Stimulated activated CD8-positive, alpha-beta memory T cell treated with anti-CD3 and anti-CD28 coated beads, Interleukin-4, amount 100 ng/mL, for 4 hours (primary cell): ENCODE measurements at regions not wholly inside any gene's neighbourhood (a gene's known extent, or its start where the extent isn't known, plus 50 kb on each side); places are given as distances from the start of the nearest gene placed in this dataset.

Experiments used
- DNase-seq, 2 donors: peaks; one replicate each; pipeline ENCODE4 v3.0.0-alpha.2; 2020; ENCODE audit warnings: low read depth in 2 of 2, low spot score in 1 of 2

DNA sequence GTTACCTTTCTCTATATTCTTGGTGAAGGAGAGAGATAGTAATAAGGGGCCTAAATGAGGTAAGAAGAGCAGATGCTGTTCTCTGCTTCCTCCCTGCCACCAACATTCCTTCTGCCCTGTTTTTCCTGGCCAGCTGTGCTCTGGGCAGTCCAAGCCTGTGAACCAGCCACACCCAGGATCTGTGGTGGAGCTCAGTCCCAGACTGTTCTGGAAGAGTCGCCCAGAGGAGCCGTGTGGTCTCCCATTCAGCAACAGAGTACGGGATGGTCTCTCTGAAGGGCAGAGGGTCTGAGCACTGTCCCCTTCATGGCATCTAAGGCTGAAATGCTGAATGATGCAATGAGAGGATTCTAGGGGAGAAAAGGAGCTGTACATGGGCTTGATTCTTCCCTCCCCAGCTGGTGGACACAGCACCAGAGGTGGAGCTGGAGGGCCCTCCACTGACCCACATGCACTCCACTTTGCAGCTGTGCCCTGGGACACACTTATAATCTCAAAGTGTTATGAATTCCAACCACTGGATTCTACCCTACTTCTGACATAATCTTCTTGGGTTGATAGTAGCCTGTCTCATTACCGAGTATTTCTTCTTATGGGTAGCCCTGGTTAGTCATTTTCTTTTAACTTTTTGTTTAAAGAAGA, 70.8 kb upstream of the RPS23 start:
- DNase-seq: no peak

DNA sequence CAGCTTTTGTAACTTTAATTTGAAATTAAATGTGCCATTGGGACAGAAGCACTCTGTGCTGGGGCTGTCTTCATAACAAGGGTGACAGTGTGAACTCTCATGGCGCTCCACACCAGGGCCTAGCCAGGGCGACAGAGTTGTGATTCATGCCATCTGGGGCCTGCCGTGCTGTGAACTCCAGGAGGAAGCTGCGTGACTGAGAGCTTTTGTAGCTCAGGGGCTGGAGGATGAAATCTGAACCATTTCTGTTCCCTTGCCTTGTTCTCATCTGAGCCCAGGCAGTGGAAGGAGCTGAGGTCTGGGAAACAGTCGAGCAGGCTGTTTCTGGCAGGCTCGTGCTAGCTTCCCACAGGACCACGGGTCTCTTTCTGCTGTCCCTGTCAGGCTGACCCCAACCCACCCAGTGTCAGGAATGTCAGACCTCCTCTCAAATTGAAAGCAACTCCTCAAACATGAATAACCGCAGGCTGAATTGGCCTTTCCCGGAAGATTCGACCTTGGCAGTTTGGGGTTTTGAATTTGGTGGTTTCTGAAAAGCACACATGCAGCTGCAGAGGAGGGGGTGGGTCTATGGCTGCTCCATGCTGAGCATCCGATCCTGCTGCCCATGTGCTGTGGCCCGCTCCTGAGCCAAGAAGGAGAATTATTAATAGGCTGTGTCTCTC, 69.2 kb upstream of the RPS23 start:
- DNase-seq: no peak

DNA sequence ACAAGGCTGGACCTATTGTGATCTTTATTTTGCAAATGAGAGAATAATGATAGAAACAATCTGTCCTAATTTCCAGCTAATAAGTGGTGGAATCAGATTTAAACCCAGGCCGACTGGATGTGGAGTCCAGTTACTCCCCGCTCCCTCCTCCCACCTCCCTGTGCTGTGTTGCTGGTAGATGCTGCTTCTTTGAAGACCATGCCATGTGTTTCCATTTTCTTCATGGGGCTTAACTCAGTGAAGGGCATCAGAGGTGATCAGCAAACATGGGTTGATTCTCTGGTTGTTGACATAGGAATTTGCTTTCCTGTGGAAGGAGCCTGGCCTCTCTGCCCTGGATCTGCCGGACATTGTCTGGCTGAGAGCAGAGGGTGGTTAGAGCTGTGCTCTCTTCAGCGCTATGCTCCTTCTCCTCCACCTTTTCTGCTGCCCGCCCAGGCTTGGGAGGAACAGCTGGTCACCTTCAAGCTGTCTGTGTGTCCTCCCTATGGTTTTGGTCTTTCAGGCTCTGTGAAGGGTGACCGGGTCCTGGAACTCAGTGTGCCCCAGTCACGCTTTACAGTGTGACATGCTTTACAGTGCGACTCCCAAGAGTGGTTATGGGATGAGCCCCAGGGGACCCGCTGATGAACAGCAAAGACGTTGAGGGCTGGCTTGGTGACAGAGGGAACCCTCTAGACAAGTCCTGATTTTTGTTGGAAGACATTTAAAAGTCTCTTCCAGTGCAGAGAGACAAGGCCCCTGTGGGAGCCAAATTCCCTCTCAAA, 68.4 kb upstream of the RPS23 start:
- no peak for DNase-seq

DNA sequence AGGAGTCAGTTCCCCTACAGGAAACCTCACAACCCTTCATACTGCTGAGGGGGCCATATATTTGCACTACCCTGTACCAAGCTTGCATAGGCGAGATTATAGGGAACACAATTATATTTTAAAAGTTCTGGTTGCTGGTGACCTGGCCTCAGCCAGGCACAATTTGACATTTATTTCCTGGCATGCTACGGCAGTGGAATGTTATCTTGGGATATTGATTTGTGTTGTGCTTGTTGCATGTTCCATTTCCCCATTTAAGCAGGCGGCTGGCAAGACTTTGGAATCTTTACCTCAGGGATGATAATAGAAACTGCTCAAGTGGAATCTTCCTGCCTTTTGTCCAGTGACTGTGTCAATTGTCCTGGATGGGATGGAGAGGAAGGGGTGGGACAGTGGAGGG, 67.0 kb upstream of the RPS23 start:
- no peak for DNase-seq

DNA sequence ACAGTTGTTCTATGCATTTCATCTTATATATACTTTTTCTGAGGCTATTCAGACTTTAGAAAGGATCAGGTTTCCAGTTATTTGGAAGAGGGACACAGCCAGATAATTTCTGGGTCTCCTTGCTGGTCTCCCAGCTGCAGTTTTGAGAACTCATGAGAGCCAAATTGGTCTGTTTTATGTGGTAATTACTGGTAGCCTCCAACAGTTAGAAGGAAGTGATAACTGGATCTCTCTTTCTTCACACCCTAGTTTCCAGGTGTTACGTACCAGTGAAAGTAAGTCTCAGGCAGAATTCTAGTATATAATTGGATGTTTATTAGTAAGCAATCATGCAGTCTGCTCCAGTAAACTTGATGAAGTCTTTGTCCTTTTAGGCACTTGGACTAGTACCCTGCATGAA, 63.2 kb upstream of the RPS23 start:
- no peak for DNase-seq

DNA sequence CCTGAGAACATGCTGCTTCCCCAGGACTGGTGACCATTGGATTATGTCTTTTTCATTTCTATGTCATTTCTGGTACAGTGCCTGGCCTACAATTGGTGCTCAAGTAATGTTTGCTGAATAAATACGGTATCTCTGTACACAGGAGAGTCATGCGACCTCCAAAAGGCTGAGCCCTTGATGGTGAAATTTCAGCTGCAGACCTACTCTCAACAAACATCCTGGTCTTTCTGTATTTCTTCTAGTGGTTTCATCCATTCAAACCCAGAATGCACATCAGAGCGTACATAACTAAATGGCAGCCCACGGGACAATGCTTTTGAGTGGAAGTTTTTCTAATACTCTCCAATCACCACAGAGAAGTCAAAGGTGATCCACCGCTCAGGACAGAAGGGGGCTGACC, 62.6 kb upstream of the RPS23 start:
- DNase-seq: no peak

DNA sequence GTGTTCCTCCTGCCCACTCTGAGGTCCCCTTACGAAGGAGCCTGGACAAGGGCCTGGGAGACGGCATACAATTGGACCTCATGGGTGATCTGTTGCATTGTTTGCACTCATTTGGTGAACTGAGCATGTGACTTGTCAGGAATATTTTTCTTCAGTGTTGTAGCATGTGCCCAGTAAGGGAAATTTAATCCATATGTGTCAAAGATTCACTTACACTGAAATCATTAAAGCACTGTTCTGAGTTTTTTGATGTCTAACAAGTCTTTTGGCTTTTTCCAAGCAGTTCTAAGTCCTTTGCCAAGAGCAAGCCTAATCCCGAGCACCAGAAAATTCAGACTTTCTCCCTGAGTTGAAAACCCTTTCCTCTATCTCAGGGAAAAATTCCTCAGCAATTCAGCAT, 61.6 kb upstream of the RPS23 start:
- no peak for DNase-seq

DNA sequence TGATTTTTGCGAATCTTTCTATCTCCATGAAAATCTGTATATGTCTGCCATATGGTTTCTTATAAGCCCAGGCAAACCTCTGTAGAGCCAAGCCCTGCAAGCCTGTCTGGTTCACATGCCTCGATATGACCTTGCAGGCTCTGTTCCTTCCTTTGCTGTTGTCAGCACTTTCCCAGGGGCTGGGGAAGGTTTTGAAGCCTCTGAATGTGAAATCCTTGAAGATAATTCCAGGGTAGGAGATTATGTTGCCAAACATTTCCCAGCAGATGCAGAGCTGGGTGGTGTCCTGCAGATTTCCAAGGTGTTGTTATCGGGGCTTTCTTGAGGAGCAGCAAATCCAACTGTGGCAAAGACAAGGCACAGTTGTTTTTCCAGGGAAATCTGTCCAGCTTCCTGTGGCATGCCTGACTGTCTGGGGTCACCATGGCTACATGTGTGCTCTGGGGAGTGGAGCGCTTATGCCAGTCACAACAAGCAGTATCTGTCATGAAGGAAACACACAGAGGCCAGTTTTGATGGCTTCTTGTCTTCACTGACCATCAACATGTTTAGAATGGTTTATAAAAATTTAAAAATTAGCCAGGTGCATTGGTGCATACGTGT, 60.7 kb upstream of the RPS23 start:
- DNase-seq: no peak

DNA sequence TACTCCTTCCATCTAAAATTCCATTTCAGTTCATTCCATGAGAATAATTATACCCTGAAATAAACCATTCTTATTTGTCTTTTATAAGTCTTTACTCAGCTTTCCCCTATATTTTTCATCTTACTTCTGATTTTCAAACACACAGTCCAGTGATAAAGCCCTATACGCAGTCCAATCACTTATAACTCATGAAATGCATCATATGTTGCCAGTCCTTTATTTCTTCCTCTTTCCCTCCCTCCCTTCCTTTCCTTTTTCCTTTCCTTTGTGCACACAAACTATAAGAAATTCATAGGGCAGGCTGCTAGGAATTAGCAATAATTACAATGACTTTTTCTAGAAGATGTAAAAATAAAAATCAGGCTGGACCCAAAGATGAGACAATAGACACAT, 58.8 kb upstream of the RPS23 start:
- no peak for DNase-seq

DNA sequence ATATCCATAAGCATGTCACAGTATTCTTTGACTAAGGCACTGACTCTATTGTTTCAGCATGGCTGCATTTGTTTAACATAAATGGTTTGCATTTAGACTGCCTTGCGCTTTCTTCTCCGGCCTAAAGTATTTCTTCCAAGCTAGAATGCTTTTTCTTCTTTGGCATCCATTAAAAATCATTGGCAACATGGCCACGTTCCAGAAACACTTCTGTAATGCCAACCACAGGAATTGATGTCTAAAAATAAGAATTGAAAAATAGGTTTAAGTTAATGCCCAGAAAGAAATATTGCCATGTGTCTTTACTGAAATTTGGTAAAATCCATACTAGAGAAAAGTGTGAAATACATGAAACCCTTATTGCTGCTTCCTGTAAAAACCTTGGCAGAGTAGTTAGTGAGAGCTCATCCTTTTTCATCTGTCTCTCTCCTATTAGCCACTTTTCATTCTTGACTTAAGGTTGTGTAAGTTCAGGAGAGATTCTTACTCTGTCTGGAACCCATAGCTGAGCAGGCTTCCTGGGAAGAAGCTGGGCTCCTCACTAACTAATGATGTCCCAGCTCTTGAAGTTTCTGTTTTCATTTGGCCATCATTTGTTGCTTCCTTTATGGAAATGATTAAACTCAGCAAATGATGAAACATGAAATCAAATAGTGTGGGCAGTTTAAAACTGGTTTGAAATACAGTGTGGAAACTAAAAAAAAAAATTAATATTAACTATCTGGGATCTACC, 58.2 kb upstream of the RPS23 start:
- DNase-seq: no peak

DNA sequence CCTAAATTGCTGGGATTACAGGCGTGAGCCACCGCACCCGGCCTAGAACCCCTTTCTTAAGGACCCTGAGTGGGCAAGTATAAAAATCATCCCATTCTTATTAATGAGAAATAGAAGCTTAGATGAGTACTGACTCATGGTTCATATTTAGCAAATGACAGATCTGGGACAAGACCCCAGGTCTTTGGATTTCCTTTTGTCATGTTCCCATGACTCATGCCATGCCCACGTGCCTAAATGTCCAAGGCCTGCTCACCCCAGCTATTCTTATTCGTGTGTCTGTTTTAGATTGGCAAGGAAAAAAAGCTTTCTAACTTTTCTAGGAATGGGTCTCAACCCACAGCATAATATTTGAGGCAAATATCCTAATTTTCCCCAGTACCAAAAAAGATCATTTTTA, 57.7 kb upstream of the RPS23 start:
- DNase-seq: no peak

DNA sequence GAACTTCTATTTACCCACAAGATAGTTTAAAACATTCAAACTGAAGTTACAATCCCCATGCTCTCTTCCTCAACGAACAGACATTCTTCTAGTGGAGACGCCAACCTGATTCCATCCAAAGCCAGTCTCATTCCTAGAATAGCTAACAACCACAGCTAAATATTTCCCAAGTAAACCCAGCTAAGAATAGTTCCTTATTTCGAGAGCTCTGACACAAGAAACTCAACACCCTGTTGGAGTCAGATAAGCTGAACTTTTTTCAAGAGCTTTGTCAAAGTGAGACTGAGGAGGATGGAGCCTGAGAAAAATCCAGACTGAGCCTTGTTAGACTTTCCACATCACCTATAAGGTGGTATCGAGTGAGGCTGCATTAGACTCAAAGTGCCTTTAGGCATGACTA, 56.7 kb upstream of the RPS23 start:
- no peak for DNase-seq

DNA sequence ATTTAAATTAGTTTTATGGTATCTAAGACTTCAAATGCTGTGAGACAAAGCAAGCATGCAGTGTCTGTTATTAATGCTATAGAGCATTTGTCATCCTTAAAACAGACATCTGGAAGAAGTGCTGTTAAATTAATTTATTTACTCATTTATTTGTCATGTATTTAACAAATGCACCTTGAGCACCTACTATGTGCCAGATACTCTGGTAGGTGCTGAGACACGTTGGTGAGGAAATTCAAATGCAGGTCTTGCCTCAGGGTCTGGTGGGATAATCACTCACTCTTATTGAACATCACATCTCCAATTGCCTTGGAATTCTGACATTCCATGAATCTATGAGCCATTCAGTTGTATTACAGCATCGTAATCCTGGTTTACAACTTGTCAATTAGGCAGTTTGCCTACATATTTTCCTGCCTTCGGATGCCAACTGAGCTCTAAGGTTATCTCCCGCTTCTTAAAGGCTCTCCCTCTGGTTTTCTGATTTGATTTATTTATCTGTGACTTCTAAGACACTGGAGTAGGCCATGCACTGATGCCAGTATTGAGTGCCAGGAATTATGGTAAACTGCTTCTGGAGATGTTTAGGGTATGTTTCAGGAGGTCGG, 56.0 kb upstream of the RPS23 start:
- DNase-seq: no peak

DNA sequence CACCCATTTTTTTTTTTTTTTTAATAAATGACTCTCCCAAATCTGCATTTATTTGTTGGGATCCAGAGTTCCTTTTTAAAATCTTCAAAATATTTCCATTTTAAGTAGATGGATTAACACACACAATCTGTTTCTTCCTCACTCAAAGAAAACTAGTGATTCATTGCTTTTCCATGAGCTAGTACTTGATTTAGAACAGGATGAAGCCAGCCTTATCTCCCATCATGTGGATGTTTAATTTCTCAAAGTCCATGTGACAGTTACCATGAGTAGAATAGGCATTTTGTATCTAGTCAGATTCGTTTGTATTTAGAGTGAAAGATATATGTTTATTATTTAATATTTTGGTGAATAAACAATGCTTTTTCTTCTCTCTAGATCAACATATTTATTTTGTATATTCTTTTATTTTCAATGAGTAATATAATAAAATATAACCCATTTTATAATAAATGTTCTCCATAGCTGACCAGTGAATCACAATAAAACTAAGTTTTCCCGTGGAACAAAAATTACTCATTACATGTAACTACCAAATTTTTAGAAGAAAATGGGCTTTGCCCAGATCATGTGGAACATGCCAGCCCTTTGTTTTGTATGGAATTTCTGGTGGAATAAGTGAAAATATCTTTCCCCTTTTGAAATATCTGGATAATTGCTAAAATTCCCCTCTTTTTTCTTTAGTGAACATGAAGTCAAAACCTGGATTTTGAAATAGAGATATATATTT, 54.9 kb upstream of the RPS23 start:
- DNase-seq: no peak

DNA sequence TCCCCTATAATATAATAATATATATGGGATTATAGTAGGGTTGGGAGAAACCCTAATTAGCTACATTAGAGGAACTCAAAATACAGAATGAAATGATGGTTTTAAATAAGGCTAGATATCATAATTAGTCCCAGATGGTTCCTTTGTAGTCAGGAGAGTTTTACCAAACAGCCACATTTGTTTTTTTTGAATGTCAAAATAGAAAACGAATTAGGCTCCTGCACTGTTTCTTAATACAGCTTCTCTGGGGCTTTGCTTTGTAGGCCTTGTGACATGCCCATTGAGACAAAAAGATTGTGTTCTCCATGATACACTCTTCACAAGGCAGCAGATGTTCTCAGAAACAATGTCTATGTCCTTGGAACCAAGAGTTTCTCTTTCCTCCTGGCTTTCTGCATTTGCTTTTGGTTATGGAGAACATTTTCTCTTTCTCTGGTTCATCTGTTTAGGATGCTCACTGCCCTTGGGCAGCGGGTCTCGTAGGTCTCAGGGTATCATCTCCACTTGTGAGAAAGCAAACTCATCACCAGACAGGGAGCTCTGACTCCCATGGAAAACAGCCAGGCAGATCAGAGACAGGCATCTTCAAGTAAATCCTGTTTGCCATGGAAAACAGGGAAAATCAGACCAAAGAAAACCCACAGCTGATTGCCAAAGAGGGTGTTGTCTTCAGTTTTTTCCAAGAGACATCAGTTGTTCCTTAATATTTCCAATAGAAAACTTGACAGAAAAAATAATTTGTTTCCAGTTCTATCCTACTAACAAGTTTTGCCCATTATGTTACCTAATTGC, 54.1 kb upstream of the RPS23 start:
- DNase-seq: no peak

DNA sequence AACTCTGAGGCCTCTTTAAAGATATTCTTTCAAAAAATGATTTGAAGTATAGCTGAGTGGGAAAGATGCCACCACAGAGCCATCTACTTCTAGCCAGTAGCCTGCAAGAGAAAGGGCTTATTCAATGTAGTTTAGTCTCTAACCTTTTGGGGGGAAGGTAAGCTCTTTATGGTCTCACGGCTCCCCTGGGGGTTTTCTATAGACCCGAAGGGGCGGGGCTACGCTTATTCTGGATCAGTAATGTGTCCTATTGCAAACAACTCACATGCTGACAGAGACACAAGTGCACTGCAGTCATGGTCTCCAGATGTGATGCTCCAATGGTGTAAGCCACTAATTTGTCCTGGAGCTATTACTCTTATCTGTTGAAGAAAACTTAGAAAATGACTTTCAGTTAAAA, 53.4 kb upstream of the RPS23 start:
- DNase-seq: no peak

DNA sequence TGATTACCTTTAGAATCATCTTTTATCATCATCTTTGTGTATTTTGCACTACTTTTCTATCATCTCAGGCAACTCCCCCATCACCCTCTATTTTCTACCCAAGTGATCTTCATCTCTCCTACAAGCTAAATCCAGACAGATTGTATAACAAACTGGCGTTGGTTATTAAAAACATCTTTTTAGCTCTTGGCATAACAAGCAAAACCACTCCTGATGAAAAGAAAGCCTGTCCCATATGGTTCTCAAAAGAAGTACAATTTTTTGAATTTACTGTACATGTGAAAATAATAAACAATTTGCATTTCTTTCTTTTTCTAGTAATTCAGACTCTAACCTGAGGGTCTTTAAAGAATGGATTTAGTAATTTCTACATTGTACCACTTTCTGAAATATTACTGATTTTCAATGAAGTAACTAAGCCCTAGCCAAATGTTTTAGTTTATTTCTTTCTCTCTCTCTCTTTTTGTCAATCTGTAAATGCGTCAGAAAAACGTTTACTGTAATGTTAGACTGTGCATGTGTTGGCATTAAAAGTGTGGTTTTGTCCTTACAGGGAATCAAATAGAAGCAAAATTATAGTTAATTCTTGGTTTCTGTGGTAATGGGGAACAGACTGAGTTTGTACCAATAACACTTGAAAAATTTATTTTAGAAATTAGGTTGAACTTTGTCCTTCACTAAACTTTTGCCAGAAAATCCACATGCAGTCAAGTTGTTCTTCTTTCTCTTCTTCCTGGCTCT, 52.5 kb upstream of the RPS23 start:
- DNase-seq: no peak

DNA sequence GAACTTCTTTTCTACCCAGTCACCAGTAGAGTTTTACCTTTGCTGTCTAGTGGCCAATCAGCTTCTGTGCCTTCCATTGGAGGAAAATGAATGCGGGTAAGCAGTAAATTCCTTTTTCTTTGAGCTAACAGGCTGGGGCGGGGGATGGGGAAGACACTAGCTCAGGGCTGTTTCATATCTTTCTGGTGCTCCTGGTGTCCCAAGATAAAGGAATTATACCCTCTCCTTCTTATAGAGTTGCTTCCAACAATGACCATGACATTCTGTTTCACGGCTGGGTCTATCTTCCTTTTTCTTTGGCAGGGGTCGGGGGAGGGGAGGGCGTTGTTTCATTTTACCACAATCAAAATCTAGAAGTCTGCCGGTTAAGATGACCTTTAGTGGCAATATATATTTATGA, 51.2 kb upstream of the RPS23 start:
- DNase-seq: no peak
